H1 (cell line): ENCODE measurements at regions not wholly inside any gene's neighbourhood (a gene's known extent, or its start where the extent isn't known, plus 50 kb on each side); places are given as distances from the start of the nearest gene placed in this dataset.

Experiments used
- CTCF ChIA-PET: fragments of 300-600 bp; sonication (Branson Sonifier 250); formaldehyde crosslinking; loops from one replicate; lab custom pipeline; 2021; ENCODE audit not compliant: partially characterized antibody; lab: Charles Lee
- POLR2A ChIA-PET: fragments of 300-600 bp; sonication (Branson Sonifier 250); formaldehyde crosslinking; loops from one replicate; lab custom pipeline; 2021; ENCODE audit warnings: inconsistent platforms; ENCODE audit not compliant: partially characterized antibody; lab: Charles Lee
- DNase-seq, 2 experiments: peaks; one replicate each; pipeline versions ENCODE4 v3.0.0 to v3.0.0-alpha.2; 2010 to 2022; ENCODE audit warnings: low spot score in 2 of 2, low read depth in 1 of 2, mixed read lengths in 1 of 2
- FAIRE-seq: peaks from 2 replicates; lab custom pipeline; 2011; peaks lifted over from hg19 to GRCh38; lab: Jason Lieb, UNC
- H2AFZ ChIP-seq: 2 replicates; pipeline ENCODE4 v1.8.1; 2012; ENCODE audit warnings: low read length, inconsistent platforms
- H2AK5ac ChIP-seq: 2 replicates; pipeline ENCODE4 v1.6.1; 2013; ENCODE audit warnings: low read depth, low read length
- H2BK120ac ChIP-seq: replicated peaks from 2 replicates; pipeline ENCODE3; 2013; ENCODE audit warnings: low read depth, low read length, inconsistent platforms
- H2BK12ac ChIP-seq: 2 replicates; pipeline ENCODE4 v1.6.1; 2013; ENCODE audit warnings: low read depth, low read length
- H2BK15ac ChIP-seq: 2 replicates; pipeline ENCODE4 v1.6.1; 2013; ENCODE audit warnings: low read length
- H2BK20ac ChIP-seq: 2 replicates; pipeline ENCODE4 v1.6.1; 2013; ENCODE audit warnings: low read length
- H2BK5ac ChIP-seq: 2 replicates; pipeline ENCODE4 v1.6.1; 2013; ENCODE audit warnings: low read depth, low read length
- H3K14ac ChIP-seq: 2 replicates; pipeline ENCODE4 v1.6.1; 2013; ENCODE audit warnings: inconsistent platforms; ENCODE audit not compliant: insufficient read length
- H3K18ac ChIP-seq: 2 replicates; pipeline ENCODE4 v1.6.1; 2013; ENCODE audit warnings: low read length; ENCODE audit errors: extremely low read depth
- H3K23ac ChIP-seq: 2 replicates; pipeline ENCODE4 v1.6.1; 2013; ENCODE audit warnings: inconsistent platforms; ENCODE audit not compliant: insufficient read length
- H3K23me2 ChIP-seq: 2 replicates; pipeline ENCODE4 v1.6.1; 2013; ENCODE audit warnings: low read depth, low read length
- H3K27ac ChIP-seq: 2 replicates; pipeline ENCODE4 v1.6.1; 2011; ENCODE audit warnings: low read depth, low read length, inconsistent platforms
- H3K27me3 ChIP-seq, 4 experiments: replicated peaks in 1 of 4; 1 replicate in 1 of 4; 2 replicates in 3 of 4; pipeline versions ENCODE4 v1.6.1 to v1.8.1; 2011 to 2013; ENCODE audit warnings: low read length in 3 of 4, mild to moderate bottlenecking in 3 of 4, inconsistent platforms in 2 of 4, mixed read lengths in 2 of 4, moderate library complexity in 1 of 4; ENCODE audit not compliant: control insufficient read depth in 3 of 4, insufficient read depth in 3 of 4; ENCODE audit errors: extremely low read depth in 1 of 4
- H3K36me3 ChIP-seq, 4 experiments: 2 replicates each; pipeline versions ENCODE4 v1.6.1 to v1.8.1; 2011 to 2013; ENCODE audit warnings: mild to moderate bottlenecking in 4 of 4, low read length in 3 of 4, moderate library complexity in 2 of 4, control low read depth in 1 of 4, inconsistent platforms in 1 of 4; ENCODE audit not compliant: insufficient read depth in 4 of 4, control insufficient read depth in 2 of 4
- H3K4ac ChIP-seq: replicated peaks from 2 replicates; pipeline ENCODE3; 2013; ENCODE audit warnings: low read length, low read depth, mixed read lengths, inconsistent platforms; ENCODE audit not compliant: insufficient read length
- H3K4me1 ChIP-seq, 4 experiments: replicated peaks in 1 of 4; 1 replicate in 1 of 4; 2 replicates in 3 of 4; pipeline versions ENCODE4 v1.6.1 to v1.8.1; 2011 to 2013; ENCODE audit warnings: low read length in 3 of 4, inconsistent platforms in 2 of 4, mixed read lengths in 1 of 4; ENCODE audit not compliant: insufficient read depth in 4 of 4, control insufficient read depth in 3 of 4
- H3K4me2 ChIP-seq, 2 experiments: 2 replicates each; pipeline versions ENCODE4 v1.6.1 to v1.8.1; 2011 to 2013; ENCODE audit warnings: low read depth in 2 of 2, low read length in 2 of 2, control low read depth in 1 of 2, inconsistent platforms in 1 of 2, mild to moderate bottlenecking in 1 of 2; ENCODE audit not compliant: insufficient read depth in 1 of 2
- H3K4me3 ChIP-seq, 4 experiments: fragments of 200-600, 300-600 bp in 1 of 4; sonication (generic), shearing (Covaris generic), sonication (Bioruptor Twin) in 1 of 4; 2 replicates each; pipeline versions ENCODE4 v1.5.1 to v1.8.1; 2011 to 2016; ENCODE audit warnings: low read length in 4 of 4, low read depth in 3 of 4, control low read depth in 2 of 4, inconsistent platforms in 2 of 4, mild to moderate bottlenecking in 2 of 4, mixed read lengths in 1 of 4, moderate library complexity in 1 of 4; ENCODE audit not compliant: insufficient read depth in 2 of 4; ENCODE audit errors: extremely low read depth in 1 of 4
- H3K56ac ChIP-seq: replicated peaks from 2 replicates; pipeline ENCODE3; 2013; ENCODE audit warnings: low read depth, mild to moderate bottlenecking, mixed read lengths, low read length, inconsistent platforms; ENCODE audit not compliant: insufficient read length
- H3K79me1 ChIP-seq: 2 replicates; pipeline ENCODE4 v1.6.1; 2013; ENCODE audit warnings: low read depth, low read length, control low read depth
- H3K79me2 ChIP-seq, 2 experiments: 2 replicates each; pipeline versions ENCODE4 v1.6.1 to v1.8.1; 2012 to 2013; ENCODE audit warnings: low read length in 2 of 2, mild to moderate bottlenecking in 2 of 2, inconsistent platforms in 1 of 2; ENCODE audit not compliant: insufficient read depth in 2 of 2, control insufficient read depth in 1 of 2
- H3K9ac ChIP-seq, 4 experiments: replicated peaks in 1 of 4; 1 replicate in 1 of 4; 2 replicates in 3 of 4; pipeline versions ENCODE4 v1.6.1 to v1.8.1; 2011 to 2013; ENCODE audit warnings: low read depth in 3 of 4, low read length in 3 of 4, control low read depth in 2 of 4, mild to moderate bottlenecking in 2 of 4, moderate library complexity in 2 of 4, inconsistent platforms in 1 of 4; ENCODE audit errors: extremely low read depth in 1 of 4
- H3K9me3 ChIP-seq, 2 experiments: 2 replicates each; pipeline versions ENCODE4 v1.6.1 to v1.8.1; 2012 to 2013; ENCODE audit warnings: mild to moderate bottlenecking in 2 of 2, moderate library complexity in 2 of 2, control low read depth in 1 of 2, inconsistent platforms in 1 of 2, low read depth in 1 of 2, low read length in 1 of 2, mixed read lengths in 1 of 2; ENCODE audit not compliant: insufficient read depth in 2 of 2
- H4K20me1 ChIP-seq, 2 experiments: replicated peaks in 1 of 2; 2 replicates each; pipeline versions ENCODE3 to v1.8.1; 2011 to 2013; ENCODE audit warnings: inconsistent platforms in 2 of 2, low read length in 2 of 2, mild to moderate bottlenecking in 1 of 2; ENCODE audit not compliant: insufficient read depth in 2 of 2, control insufficient read depth in 1 of 2
- H4K5ac ChIP-seq: 2 replicates; pipeline ENCODE4 v1.6.1; 2013; ENCODE audit warnings: low read length, low read depth, mixed read lengths, inconsistent platforms; ENCODE audit not compliant: insufficient read length
- H4K8ac ChIP-seq: 2 replicates; pipeline ENCODE4 v1.8.0; 2013; ENCODE audit warnings: mild to moderate bottlenecking, moderate library complexity, low read length, inconsistent platforms; ENCODE audit not compliant: insufficient read depth; ENCODE audit errors: extremely low read depth
- H4K91ac ChIP-seq: replicated peaks from 2 replicates; pipeline ENCODE3; 2013; ENCODE audit warnings: low read length, mixed read lengths, inconsistent platforms; ENCODE audit not compliant: insufficient read length
- BRCA1 ChIP-seq: IDR thresholded peaks from 2 replicates; pipeline ENCODE4 v1.6.1; 2012; ENCODE audit warnings: low read depth, low read length, improper control_type of control experiment
- CEBPB ChIP-seq: IDR thresholded peaks from 2 replicates; pipeline ENCODE4 v1.6.1; 2012; ENCODE audit warnings: low read depth, low read length
- EP300 ChIP-seq, 2 experiments: IDR thresholded peaks; 1 replicate in 1 of 2; 2 replicates in 1 of 2; pipeline ENCODE4 v1.6.1; 2011 to 2012; ENCODE audit warnings: low read depth in 2 of 2, low read length in 2 of 2, mild to moderate bottlenecking in 2 of 2, borderline replicate concordance in 1 of 2, inconsistent platforms in 1 of 2, moderate library complexity in 1 of 2
- GTF2F1 ChIP-seq: IDR thresholded peaks from 2 replicates; pipeline ENCODE4 v1.6.1; 2012; ENCODE audit warnings: low read depth, low read length, improper control_type of control experiment, borderline replicate concordance
- NANOG ChIP-seq: IDR thresholded peaks from 2 replicates; pipeline ENCODE4 v1.6.1; 2011; ENCODE audit warnings: low read length, low read depth, mild to moderate bottlenecking, inconsistent platforms; ENCODE audit not compliant: insufficient read depth, poor library complexity, severe bottlenecking
- POLR2A ChIP-seq, 2 experiments: IDR thresholded peaks; 1 replicate in 1 of 2; 2 replicates in 1 of 2; pipeline ENCODE4 v1.6.1; 2011; ENCODE audit warnings: low read depth in 2 of 2, low read length in 2 of 2, mild to moderate bottlenecking in 2 of 2; ENCODE audit errors: control extremely low read depth in 1 of 2
- WGBS, 2 experiments: shearing (Covaris generic) in 1 of 2; methylation state at CpG; one replicate each; pipeline versions ENCODE4 v1.1.6 to v1.1.7; 2013 to 2015; ENCODE audit warnings: low lambda C conversion rate in 2 of 2, mixed read lengths in 2 of 2, inconsistent platforms in 1 of 2, low coverage in 1 of 2, missing lambda C conversion rate in 1 of 2; ENCODE audit not compliant: insufficient replicate concordance in 2 of 2, insufficient coverage in 1 of 2, insufficient read length in 1 of 2; ENCODE audit errors: extremely low coverage in 1 of 2, missing lambda C conversion rate in 1 of 2; 5-methylcytosine and 5-hydroxymethylcytosine counted together

- Histone ChIP-seq H2BK120ac (no peak overlapping the region), H3K4me2 (no peak overlapping the region), H3K79me1 (no peaks in the 10 kb centered on the region), H3K27ac (no peak overlapping the region), H3K79me2 (no peaks in the 10 kb centered on the region), H3K14ac (no peak overlapping the region), H3K23ac (no peak overlapping the region), H3K18ac (no peak overlapping the region), H2AK5ac (no peak overlapping the region), H3K23me2 (no peaks in the 10 kb centered on the region), H3K36me3 (no peaks in the 10 kb centered on the region), H3K56ac (no peak overlapping the region), H4K8ac (no peak overlapping the region), H2BK5ac (no peak overlapping the region), H4K5ac (no peak overlapping the region), H3K4me1 (peaks cover 0 to 3% (median 0%) of the 10 kb centered on the region in 4 experiments; a peak in 1 of 7 replicates), H4K91ac (no peak overlapping the region), H4K20me1 (no peaks in the 10 kb centered on the region), H3K27me3 (no peaks in the 10 kb centered on the region), H3K9me3 (no peaks in the 10 kb centered on the region), H2BK20ac (no peak overlapping the region), H2BK15ac (no peak overlapping the region), H2AFZ (no peak overlapping the region)
- WGBS, 2 experiments, result 54% methylated on average over 5 of the region's 5 CpGs; no CpG with 5 or more reads in 1 of the 2 experiments
- FAIRE-seq (no peak), DNase-seq (no peak)
- CTCF ChIA-PET, result no interaction called here
- no peak for TF ChIP-seq BRCA1
- no peak for TF ChIP-seq GTF2F1
- no peak for TF ChIP-seq NANOG
- no peak for TF ChIP-seq EP300 (IDR thresholded peaks at IDR 0.05; ENCODE audit: borderline replicate concordance in 1 of 2, low read depth in 2 of 2, low read length in 2 of 2)
- no peak for TF ChIP-seq CEBPB
- no peak for TF ChIP-seq POLR2A (IDR thresholded peaks at IDR 0.05; ENCODE audit: control extremely low read depth in 1 of 2, low read depth in 2 of 2, low read length in 2 of 2)
- TF ChIP-seq, all 59 proteins: peak for 0
- Histone ChIP-seq H2BK12ac (no peak overlapping the region), H3K4me3 (no peak overlapping the region), H3K4ac (no peak overlapping the region), H3K9ac (no peak overlapping the region)
- POLR2A ChIA-PET, result no interaction called here
Measured at GRCh38 chr2:144615866-144616565, 96.1 kb upstream of the ZEB2 start.
